GM18858 (cell line): ENCODE measurements at regions not wholly inside any gene's neighbourhood (a gene's known extent, or its start where the extent isn't known, plus 50 kb on each side); places are given as distances from the start of the nearest gene placed in this dataset.

Source experiments
- ATAC-seq: cut with Tn5 transposase; IDR thresholded peaks from one replicate; pipeline ENCODE4 v1.9.1; 2021; ENCODE audit not compliant: unreplicated experiment

- no peak for ATAC-seq
These were observed 70.6 kb upstream of the CTDP1 start for GRCh38 chr18:79608999-79609461.

GRCh38 chr18:79609841-79610281 lies 69.7 kb upstream of the CTDP1 start:
- no peak for ATAC-seq

GRCh38 chr18:79610461-79611039 lies 69.1 kb upstream of the CTDP1 start:
- ATAC-seq: no peak

- no peak for ATAC-seq
These were observed 68.4 kb upstream of the CTDP1 start for GRCh38 chr18:79611040-79611681.

GRCh38 chr18:79612291-79613108 lies 67.1 kb upstream of the CTDP1 start:
- no peak for ATAC-seq

GRCh38 chr18:79613186-79613931 lies 66.2 kb upstream of the CTDP1 start:
- no peak for ATAC-seq

GRCh38 chr18:79614211-79614955 lies 65.2 kb upstream of the CTDP1 start:
- no peak for ATAC-seq

- no peak for ATAC-seq
These were observed 64.5 kb upstream of the CTDP1 start for GRCh38 chr18:79615091-79615490.

- ATAC-seq: no peak
These were observed 64.0 kb upstream of the CTDP1 start for GRCh38 chr18:79615586-79615985.

- ATAC-seq: no peak
These were observed 62.7 kb upstream of the CTDP1 start for GRCh38 chr18:79616651-79617510.

GRCh38 chr18:79617511-79618500 lies 61.8 kb upstream of the CTDP1 start:
- no peak for ATAC-seq

GRCh38 chr18:79620576-79621165 lies 58.9 kb upstream of the CTDP1 start:
- no peak for ATAC-seq

GRCh38 chr18:79621501-79621900 lies 58.1 kb upstream of the CTDP1 start:
- ATAC-seq: no peak

- no peak for ATAC-seq
These were observed 57.6 kb upstream of the CTDP1 start for GRCh38 chr18:79622004-79622403.

GRCh38 chr18:79624356-79625170 lies 55.0 kb upstream of the CTDP1 start:
- peak; percentile 14 for ATAC-seq

GRCh38 chr18:79625195-79625923 lies 54.2 kb upstream of the CTDP1 start:
- peak; percentile 69 for ATAC-seq
